ENCODE measurements at regions not wholly inside any gene's neighbourhood (a gene's known extent, or its start where the extent isn't known, plus 50 kb on each side); places are given as distances from the start of the nearest gene placed in this dataset.

- Histone ChIP-seq H3K4me3 (replicated peaks in 1 of 4; ENCODE audit: control extremely low read depth in 1 of 4, insufficient read depth in 1 of 4, low read depth in 3 of 4, low read length in 4 of 4) (no peak overlapping the region), H3K79me2 (ENCODE audit: control insufficient read depth, insufficient read depth, low read length) (no peaks in the 10 kb centered on the region), H3K9ac (ENCODE audit: insufficient read depth, low read length) (no peak overlapping the region), H3K4me2 (ENCODE audit: extremely low read depth, insufficient read depth, low read length) (no peak overlapping the region), H3K27ac (ENCODE audit: insufficient read depth, low read length) (no peak overlapping the region), H3K9me3 (ENCODE audit: control insufficient read depth, insufficient read depth, low read depth, low read length) (no peaks in the 10 kb centered on the region), H3K27me3 (ENCODE audit: control insufficient read depth, insufficient read depth, low read length) (no peaks in the 10 kb centered on the region), H2AFZ (ENCODE audit: low read length) (no peak overlapping the region), H3K4me1 (ENCODE audit: control insufficient read depth, extremely low read depth, insufficient read depth, low read length) (no peaks in the 10 kb centered on the region), H4K20me1 (ENCODE audit: control insufficient read depth, extremely low read depth, insufficient read depth, low read length) (no peaks in the 10 kb centered on the region), H3K36me3 (ENCODE audit: control insufficient read depth, insufficient read depth, low read length) (no peaks in the 10 kb centered on the region)
- no peak for DNase-seq (ENCODE audit: low read depth in 2 of 2)
- TF ChIP-seq EZH2 (IDR thresholded peaks at IDR 0.05; ENCODE audit: low read length, missing control alignments) (no peak), CTCF (conservative IDR thresholded peaks at IDR 0.05 in 1 of 2, IDR thresholded peaks at IDR 0.05 in 1 of 2; ENCODE audit: low read depth in 1 of 2, low read length in 2 of 2) (no peak)
These were observed 182.2 kb downstream of the PPARGC1A start for GRCh38 chr4:23707652-23708026.

GRCh38 chr4:23706972-23707651 lies 182.7 kb downstream of the PPARGC1A start:
- H3K27ac ChIP-seq (ENCODE audit: insufficient read depth, low read length), result no peak overlapping the region
- no peaks in the 10 kb centered on the region for H3K79me2 ChIP-seq (ENCODE audit: control insufficient read depth, insufficient read depth, low read length)
- H3K36me3 ChIP-seq (ENCODE audit: control insufficient read depth, insufficient read depth, low read length), result no peaks in the 10 kb centered on the region
- no peaks in the 10 kb centered on the region for H3K27me3 ChIP-seq (ENCODE audit: control insufficient read depth, insufficient read depth, low read length)
- H3K4me1 ChIP-seq (ENCODE audit: control insufficient read depth, extremely low read depth, insufficient read depth, low read length), result no peaks in the 10 kb centered on the region
- no peaks in the 10 kb centered on the region for H4K20me1 ChIP-seq (ENCODE audit: control insufficient read depth, extremely low read depth, insufficient read depth, low read length)
- no peak overlapping the region for H3K4me3 ChIP-seq (replicated peaks in 1 of 4; ENCODE audit: control extremely low read depth in 1 of 4, insufficient read depth in 1 of 4, low read depth in 3 of 4, low read length in 4 of 4)
- no peak for TF ChIP-seq EZH2 (IDR thresholded peaks at IDR 0.05; ENCODE audit: low read length, missing control alignments)
- no peak for TF ChIP-seq CTCF (conservative IDR thresholded peaks at IDR 0.05 in 1 of 2, IDR thresholded peaks at IDR 0.05 in 1 of 2; ENCODE audit: low read depth in 1 of 2, low read length in 2 of 2)
- no peak overlapping the region for H3K9ac ChIP-seq (ENCODE audit: insufficient read depth, low read length)
- H3K9me3 ChIP-seq (ENCODE audit: control insufficient read depth, insufficient read depth, low read depth, low read length), result no peaks in the 10 kb centered on the region
- H2AFZ ChIP-seq (ENCODE audit: low read length), result no peak overlapping the region
- H3K4me2 ChIP-seq (ENCODE audit: extremely low read depth, insufficient read depth, low read length), result no peak overlapping the region
- no peak for DNase-seq (ENCODE audit: low read depth in 2 of 2)

- H4K20me1 ChIP-seq (ENCODE audit: control insufficient read depth, extremely low read depth, insufficient read depth, low read length), result no peaks in the 10 kb centered on the region
- TF ChIP-seq EZH2 (IDR thresholded peaks at IDR 0.05; ENCODE audit: low read length, missing control alignments) (no peak), CTCF (conservative IDR thresholded peaks at IDR 0.05 in 1 of 2, IDR thresholded peaks at IDR 0.05 in 1 of 2; ENCODE audit: low read depth in 1 of 2, low read length in 2 of 2) (no peak)
- no peaks in the 10 kb centered on the region for H3K27me3 ChIP-seq (ENCODE audit: control insufficient read depth, insufficient read depth, low read length)
- no peaks in the 10 kb centered on the region for H3K36me3 ChIP-seq (ENCODE audit: control insufficient read depth, insufficient read depth, low read length)
- no peak overlapping the region for H3K27ac ChIP-seq (ENCODE audit: insufficient read depth, low read length)
- no peaks in the 10 kb centered on the region for H3K4me1 ChIP-seq (ENCODE audit: control insufficient read depth, extremely low read depth, insufficient read depth, low read length)
- no peak for DNase-seq (ENCODE audit: low read depth in 2 of 2)
- no peak overlapping the region for H3K4me2 ChIP-seq (ENCODE audit: extremely low read depth, insufficient read depth, low read length)
- no peaks in the 10 kb centered on the region for H3K79me2 ChIP-seq (ENCODE audit: control insufficient read depth, insufficient read depth, low read length)
- no peak overlapping the region for H3K9ac ChIP-seq (ENCODE audit: insufficient read depth, low read length)
- H2AFZ ChIP-seq (ENCODE audit: low read length), result no peak overlapping the region
- H3K4me3 ChIP-seq (replicated peaks in 1 of 4; ENCODE audit: control extremely low read depth in 1 of 4, insufficient read depth in 1 of 4, low read depth in 3 of 4, low read length in 4 of 4), result no peak overlapping the region
- no peaks in the 10 kb centered on the region for H3K9me3 ChIP-seq (ENCODE audit: control insufficient read depth, insufficient read depth, low read depth, low read length)
These were observed 189.7 kb downstream of the PPARGC1A start for GRCh38 chr4:23700197-23700596.

All from fibroblast of lung (primary cell).